Cerebellar cortex (tissue), 1 donor: ENCODE measurements at regions not wholly inside any gene's neighbourhood (a gene's known extent, or its start where the extent isn't known, plus 50 kb on each side); places are given as distances from the start of the nearest gene placed in this dataset.

Source experiments
- DNase-seq: peaks from one replicate; pipeline ENCODE4 v3.0.0-alpha.2; 2015; ENCODE audit warnings: low spot score

GRCh38 chr3:70840106-70840870 is 527.9 kb upstream of the MDFIC2 start:
- DNase-seq: no peak

DNA sequence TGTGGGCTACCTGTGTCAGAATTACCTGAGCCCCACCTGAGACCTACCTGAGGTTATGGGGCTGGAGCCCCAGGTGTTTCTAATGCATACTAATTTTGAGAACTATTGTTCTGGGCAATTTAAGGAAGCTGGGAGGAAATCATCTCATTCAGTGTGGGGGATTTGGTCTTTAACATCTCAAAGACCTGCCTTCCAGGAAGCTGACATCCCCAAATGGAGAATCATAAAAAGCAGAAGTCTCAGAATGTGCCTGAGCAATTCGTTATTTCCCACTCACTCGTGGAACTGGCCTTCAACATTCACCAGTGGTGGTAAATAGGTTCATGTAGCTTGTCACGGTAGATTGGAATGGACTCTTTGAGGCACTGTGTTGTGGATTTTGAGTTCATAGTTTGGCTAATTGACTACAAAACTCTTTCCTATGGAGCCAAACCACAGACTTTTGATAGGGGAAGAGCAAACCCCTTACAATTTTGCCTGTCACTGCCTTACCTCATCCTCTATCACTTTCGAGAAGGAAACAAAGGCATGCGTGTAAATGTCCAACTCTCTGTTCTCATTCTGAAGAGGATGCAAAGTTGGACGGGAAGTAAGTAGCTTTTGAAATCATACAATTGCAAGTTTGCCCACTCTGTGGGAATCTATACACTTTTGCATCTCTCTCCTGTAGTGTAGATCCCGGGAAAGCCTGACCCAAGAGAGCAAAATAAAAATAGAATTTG is 521.0 kb upstream of the MDFIC2 start:
- no peak for DNase-seq

DNA sequence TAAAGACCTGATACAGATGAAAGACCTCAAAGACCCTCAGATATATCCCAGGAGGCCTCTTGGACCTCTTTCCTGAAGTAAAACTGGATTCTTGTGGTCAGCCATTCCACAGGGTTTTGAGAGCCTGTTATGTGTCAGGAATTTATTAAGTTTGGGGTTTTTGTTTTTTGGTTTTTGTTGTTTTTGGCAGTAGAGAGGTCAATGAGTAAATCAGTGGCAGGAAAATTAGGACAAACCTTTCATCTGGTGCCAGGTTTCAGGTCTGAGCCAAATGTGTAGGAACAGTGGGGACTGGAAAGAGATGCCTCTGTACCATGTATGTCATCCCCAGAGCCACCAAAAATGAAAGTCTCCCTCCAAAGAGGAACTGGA is 520.4 kb upstream of the MDFIC2 start:
- DNase-seq: no peak

DNA sequence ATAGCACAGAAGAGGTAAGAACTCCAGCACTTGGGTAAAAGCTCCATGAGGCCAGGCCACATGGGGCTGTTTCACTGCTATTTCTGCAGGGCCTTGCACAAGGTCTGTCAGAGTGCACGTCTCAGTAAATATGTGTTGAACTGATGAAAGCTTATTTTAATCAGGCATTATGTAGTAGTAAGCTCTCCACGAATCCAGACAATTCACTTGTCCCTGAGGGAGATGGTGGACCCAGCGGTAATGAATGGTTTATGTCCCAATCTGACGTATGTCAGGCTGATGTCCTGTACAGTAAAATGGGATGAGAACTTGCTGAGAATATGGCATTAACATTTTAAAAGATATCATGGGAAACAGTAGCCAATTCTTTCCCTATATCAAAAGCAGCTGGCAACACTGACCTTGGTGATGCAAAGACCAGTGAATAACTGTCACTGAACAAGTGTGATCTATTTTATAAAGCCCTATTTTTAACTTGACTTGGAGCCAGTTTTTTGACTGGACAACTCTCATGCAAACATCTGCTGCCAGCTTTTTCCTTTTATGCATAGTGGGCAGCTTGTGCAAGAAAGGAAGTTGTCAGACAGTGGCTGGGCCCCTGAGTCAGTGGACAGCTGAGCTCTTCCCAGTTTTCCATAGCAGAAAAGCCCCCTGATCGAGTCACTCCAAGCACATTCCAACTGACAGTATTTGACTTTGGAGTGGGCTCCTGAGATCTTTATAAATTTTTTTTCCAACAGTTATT is 519.8 kb upstream of the MDFIC2 start:
- no peak for DNase-seq

DNA sequence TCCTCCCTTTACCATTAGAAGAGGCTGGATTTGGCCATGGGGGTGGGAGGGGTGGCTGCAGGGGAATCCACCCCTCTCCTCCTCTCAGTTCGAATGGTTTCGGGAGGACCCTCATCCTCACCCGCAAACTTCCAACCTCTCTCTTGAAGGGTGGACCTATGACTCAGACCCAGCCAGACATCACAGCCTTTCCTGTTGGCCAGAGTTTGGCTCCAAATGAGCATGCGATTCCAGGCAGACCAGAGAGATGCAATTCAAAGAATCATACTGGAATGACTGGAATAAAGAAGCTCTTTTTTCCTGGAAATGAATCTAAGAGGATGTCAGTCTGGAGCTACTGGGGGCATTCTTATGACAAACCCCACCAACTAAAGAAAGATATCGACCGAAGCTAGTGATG is 516.7 kb upstream of the MDFIC2 start:
- no peak for DNase-seq

GRCh38 chr3:70824773-70825172 is 512.3 kb upstream of the MDFIC2 start:
- no peak for DNase-seq

DNA sequence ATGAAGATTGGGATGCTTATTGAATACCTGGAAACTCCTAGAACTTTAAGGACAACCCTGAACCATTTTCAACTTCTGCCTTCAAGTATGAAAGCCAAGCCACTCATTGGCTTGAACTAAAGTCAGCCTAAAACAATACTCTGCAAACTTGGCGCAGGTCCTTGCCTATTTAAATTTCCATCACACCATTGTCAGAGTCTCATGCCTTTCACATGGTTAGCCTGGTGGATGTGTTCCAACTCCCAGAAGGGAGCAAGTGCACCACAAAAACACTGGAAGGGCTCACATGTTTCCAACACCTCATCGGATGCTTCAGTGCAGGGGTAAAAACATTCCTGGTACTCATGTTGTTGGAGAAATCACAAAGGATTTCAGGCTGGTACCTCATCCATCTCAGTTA is 511.6 kb upstream of the MDFIC2 start:
- no peak for DNase-seq

DNA sequence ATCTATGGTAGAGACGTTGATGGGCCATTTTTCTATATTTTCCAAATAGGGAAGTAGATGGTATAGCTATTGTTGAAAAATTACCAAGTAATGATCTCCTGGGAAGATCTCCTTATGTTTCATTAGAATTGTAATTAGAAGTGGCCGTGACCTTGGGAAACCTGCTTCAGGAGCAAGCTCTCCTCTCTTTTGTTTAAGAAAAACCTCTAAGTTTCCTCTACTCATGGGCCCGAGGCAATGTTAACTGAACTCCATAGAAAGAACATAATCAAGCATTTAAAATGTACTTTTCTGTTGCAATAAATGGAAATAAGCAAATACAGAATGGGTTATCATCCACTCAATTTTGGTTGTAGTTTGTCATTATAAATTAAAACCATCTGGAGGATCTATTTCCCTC is 511.2 kb upstream of the MDFIC2 start:
- no peak for DNase-seq

GRCh38 chr3:70822669-70823068 is 510.2 kb upstream of the MDFIC2 start:
- DNase-seq: no peak

DNA sequence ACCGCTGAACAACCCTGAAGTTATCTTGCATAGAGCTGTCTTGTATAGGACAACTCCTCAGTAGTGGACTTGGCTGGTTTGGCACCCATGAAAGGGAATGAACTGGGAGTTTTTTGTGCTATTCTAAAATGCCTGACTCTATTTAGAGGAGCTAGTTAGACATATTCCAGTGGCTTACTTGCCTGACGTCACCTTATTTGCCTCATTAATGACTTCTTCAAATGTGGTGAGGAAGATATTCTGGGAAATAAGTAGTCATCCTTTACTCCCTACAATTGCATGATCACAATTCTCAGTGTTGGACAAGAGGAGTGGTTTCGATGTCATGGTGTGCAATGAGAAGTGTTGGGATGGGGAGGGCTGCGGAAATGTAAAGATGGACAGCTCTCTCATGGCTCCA is 509.2 kb upstream of the MDFIC2 start:
- no peak for DNase-seq

GRCh38 chr3:70820397-70820796 is 508.0 kb upstream of the MDFIC2 start:
- no peak for DNase-seq

GRCh38 chr3:70818145-70818544 is 505.7 kb upstream of the MDFIC2 start:
- DNase-seq: no peak

DNA sequence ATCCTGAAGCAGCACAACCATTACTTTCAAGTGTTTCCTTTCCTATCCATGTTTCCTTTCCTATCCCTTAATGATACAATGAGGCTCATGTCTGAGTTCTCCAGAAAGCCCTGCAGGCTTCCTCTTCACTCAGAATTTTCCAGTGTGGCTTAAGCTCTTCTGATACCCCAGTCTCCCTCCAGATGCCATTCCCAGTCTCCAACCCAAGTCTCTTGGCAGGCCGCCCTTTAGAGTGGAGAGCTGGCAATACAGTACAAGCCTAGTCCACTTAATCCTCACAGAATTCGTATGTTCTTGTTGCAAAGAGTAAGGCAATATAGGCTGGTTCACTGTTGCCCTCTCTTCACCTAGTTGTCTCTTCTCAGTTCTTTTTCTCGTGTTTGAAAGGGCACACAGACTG is 503.9 kb upstream of the MDFIC2 start:
- no peak for DNase-seq

DNA sequence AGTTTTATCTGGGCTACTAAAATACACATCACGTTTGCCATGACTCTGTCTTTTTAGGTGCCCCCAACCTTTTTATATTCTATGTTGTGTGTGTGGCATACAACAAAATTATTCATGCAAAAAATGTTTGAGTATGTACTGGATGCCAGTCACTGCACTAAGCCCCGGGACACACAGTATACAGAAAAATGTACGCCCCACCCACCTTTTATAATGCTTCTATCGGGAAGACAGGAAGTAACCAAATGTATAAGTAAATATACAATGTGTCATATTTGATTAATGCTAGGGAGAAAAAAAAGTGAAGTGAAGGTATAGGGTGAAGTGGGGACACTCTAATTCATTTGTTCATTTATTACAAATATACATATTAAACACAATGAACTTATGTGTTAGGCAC is 503.4 kb upstream of the MDFIC2 start:
- no peak for DNase-seq

DNA sequence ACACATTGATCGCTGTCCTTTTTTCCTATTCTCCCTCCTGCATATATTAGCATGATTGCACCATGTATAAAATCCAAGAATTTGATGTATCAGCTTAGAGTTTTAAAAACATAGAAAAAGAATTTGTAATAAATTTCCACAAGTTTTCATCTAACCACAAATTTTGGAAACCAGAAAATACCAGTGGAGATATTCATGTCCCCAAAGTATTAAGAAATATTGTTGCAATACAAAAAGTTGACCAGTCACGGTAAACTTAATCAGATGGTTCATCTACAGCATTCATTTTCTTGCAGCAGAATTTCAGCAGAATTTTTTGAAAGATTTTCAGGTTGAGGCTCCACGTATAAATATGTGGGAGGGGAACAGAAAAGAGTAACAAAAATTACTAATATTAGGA is 500.9 kb upstream of the MDFIC2 start:
- no peak for DNase-seq

DNA sequence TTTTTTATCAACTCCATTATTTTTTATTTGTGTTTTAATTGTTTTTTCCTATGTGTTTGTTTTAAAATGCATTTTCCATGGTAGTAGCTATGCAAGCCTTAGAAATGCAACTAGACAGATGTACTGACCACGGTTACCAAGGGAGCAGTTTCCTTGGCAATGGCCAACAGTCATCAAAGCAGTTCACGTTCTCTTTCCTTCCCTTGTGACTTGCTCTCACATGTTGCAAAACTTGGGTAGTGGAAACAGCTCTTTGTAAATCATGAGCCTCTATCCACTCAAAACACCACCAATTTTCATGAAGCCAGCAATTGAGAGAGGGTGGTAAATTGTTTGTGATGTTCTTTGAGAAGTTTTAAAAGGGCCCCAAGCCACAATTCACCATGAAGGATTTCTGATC is 499.4 kb upstream of the MDFIC2 start:
- DNase-seq: no peak

DNA sequence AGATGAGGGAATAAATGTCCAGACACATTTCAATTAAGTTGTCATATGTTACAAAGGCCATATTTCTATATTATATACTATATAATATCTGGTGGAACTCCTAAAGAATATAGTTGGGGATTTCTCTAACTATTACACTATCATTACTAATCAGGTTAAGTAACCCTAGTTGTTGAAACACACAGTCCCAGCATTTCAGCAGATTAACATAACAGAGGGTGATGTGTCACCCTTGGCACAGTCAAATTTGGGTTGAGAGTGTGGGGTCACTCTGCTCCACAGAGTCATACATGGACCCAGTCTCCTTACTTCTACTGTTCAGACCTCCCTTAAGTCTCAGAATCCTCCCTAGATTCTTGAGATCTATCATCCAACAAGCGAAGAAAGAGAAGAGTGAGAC is 496.4 kb upstream of the MDFIC2 start:
- DNase-seq: no peak

GRCh38 chr3:70806556-70806955 is 494.1 kb upstream of the MDFIC2 start:
- DNase-seq: no peak

GRCh38 chr3:70806021-70806420 is 493.6 kb upstream of the MDFIC2 start:
- DNase-seq: no peak

- no peak for DNase-seq
Observed at GRCh38 chr3:70805061-70805889, 492.8 kb upstream of the MDFIC2 start.

DNA sequence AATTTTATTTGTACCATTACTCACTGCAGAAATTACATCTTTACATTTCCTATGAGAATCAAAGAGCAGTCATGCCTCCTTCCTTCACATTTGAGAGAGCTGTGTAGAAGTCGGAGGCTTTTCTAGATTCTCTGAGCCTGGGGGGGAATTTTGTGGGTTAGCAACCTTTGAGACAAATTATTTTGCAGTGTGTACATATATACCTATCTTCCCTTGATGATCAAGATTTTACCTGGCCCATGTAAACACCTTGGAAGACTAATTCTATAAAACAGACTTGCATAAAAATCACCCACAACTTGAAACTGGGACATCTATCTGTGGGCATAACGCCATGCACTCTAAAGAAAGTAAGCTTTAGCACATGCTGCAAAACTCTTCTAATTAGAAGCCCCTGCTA is 491.5 kb upstream of the MDFIC2 start:
- no peak for DNase-seq

DNA sequence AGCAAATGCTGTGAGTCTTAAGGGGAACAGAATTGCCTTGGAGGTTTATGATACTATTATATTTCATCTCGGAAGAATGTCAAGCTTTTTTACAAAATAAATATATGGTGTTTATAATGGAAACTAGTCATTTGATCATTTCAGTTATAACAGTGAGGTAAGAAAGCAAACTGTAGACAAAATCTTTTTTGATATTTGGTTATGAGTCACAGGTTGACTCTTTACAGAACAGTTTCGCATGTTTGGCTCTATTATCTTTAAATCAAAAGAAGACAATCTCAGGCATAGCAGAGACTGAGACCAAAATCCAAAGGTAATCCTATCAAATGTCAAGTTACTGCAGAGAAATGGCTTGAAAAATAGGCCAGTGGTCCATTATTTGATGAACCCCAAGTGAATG is 490.9 kb upstream of the MDFIC2 start:
- no peak for DNase-seq
